ENCODE measurements at regions not wholly inside any gene's neighbourhood (a gene's known extent, or its start where the extent isn't known, plus 50 kb on each side); places are given as distances from the start of the nearest gene placed in this dataset.

DNA sequence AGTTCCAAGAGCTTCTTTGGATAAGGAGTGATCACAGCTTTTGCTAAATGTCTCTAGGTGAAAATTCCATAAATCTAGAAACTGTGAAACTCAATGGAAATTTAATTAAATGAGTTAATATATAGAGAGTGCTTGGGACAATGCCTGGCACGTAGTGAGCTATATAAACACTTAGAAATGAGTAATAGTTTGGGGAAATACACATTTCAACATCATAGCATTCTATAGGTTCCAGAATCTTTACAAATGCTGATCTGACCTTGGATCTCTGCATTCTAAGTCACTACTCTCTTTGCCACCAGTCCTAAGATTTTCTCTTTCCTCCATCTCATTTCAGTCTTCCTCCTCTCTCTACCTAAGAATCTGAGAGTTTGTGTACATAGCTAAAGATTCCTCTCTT is 175.6 kb downstream of the SOX9 start:
- in situ Hi-C loops (cut with HindIII; ENCODE audit: low sequenced_read_pairs) = no loop called here

- in situ Hi-C loops (cut with HindIII; ENCODE audit: low sequenced_read_pairs) = no loop called here
Measured at GRCh38 chr17:72297326-72298115, 176.7 kb downstream of the SOX9 start.

DNA sequence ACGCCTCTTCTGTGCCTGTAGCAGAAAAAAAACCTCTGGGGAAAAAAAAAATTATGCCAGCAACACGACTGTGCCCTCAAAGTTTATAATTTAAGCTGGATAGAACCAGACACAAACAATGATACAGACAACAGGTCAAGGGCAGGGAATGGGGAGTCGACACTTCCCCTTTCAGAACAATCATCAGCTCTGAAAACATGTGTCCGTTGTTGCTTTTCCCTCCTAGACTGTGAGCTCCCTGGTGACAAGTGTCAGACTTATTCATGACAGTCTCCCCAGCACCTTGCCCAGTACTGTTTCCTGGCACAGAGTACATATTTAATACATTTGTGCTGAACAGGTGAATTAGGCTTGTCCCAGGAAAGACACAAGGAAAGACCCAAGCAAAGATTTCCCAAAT is 178.3 kb downstream of the SOX9 start:
- in situ Hi-C loops (cut with HindIII; ENCODE audit: low sequenced_read_pairs) = no loop called here

DNA sequence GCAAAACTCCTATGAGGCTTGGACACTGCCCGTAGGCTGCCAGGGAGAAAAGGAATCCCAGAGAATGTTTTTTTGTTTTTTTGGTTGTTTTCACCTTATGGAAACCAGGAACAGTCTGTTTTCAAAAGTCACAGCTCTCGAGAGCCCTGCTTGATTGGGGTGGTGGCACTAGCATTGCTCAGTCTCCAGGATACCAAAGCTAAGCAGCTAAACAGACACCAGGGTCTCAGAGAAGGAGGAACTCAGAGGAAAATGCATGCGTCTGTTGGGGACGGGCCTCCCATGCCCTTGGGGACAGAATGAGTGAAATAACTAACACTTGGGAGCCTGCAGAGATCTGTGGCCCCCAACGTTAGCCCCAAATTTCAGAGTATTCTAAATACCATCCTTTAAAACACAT is 178.8 kb downstream of the SOX9 start:
- in situ Hi-C loops (cut with HindIII; ENCODE audit: low sequenced_read_pairs) = no loop called here

- in situ Hi-C loops (cut with HindIII; ENCODE audit: low sequenced_read_pairs) = no loop called here
Measured at GRCh38 chr17:72301887-72302286, 181.1 kb downstream of the SOX9 start.

DNA sequence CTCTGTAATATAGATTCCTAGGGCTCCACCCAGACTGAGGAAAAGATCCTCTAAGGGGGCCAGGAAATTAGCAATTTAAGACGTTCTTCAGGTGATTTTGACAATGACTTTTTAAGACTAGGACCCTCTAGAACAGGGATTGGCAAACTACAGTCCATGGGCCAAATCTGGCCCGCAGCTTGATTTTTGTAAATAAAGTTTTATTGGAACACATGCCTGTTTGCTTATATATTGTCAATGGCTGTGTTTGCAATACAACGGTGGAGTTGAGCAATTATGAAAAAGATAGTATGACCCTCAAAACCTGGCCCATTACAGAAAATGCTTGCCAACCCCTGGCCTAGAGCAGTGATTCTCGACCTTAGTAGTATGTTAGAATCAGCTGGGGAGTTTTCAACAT is 181.9 kb downstream of the SOX9 start:
- in situ Hi-C loops (cut with HindIII; ENCODE audit: low sequenced_read_pairs) = no loop called here

DNA sequence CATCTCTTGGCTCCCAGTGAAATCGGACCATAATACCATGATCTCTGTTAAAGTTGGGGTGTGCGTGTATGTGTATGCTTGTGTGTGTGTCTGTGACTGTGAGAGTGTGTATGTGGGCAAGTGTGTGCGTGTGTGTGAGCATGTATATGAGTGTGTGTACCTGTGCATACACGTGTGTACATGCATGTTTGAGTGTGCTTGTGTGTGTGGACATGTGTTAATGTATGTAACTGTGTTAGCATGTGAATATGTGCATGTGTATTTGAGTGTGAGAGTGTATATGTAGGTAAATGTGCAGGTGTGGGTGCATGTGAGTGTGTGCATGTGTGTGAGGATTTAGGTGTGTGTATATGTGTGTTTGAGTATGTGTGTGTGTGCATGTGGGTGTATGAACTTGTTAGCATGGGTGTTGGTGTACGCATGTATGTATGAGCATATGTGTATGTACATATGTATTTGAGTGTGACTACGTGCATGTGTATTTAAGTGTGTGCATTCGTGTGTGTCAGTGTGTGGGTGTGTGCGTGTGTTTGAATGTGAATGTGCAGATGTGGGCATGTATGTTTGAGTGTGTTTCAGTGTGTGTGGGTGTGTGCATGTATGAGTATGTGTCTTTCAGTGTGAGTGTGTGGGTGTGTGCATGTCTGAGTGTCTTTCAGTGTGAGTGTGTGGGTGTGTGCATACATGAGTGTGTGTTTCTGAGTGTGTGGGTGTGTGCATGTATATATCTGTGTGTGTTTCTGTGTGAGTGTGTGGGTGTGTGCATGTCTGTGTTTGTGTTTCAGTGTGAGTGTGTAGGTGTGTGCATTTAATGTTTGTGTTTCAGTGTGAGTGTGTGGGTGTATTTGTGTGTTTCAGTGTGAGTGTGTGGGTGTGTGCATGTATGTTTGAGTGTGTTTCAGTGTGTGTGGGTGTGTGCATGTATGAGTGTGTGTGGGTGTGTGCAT is 183.2 kb downstream of the SOX9 start:
- in situ Hi-C loops (cut with HindIII; ENCODE audit: low sequenced_read_pairs) = no loop called here

GRCh38 chr17:72304859-72305258 is 184.0 kb downstream of the SOX9 start:
- in situ Hi-C loops (cut with HindIII; ENCODE audit: low sequenced_read_pairs) = no loop called here

DNA sequence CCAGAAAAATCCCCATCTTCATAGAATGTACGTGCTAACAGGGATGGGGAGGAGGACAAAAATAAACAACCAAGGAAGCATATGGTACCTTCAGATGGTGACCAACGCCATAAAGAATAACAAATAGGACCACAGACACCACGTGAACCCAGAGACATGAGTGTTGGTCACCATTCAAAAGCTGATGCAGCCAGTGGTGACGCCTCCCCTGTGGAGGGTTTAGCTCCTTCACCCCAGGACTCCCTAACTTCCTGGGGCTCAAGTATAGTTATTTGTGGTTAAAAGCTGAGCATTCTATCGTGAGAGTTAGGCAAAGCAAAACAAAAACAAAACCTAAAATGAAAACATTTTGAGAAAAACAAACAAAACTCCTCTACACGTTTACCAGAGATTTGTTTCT is 184.7 kb downstream of the SOX9 start:
- in situ Hi-C loops (cut with HindIII; ENCODE audit: low sequenced_read_pairs) = no loop called here

GRCh38 chr17:72306037-72306436 is 185.2 kb downstream of the SOX9 start:
- in situ Hi-C loops (cut with HindIII; ENCODE audit: low sequenced_read_pairs) = no loop called here

DNA sequence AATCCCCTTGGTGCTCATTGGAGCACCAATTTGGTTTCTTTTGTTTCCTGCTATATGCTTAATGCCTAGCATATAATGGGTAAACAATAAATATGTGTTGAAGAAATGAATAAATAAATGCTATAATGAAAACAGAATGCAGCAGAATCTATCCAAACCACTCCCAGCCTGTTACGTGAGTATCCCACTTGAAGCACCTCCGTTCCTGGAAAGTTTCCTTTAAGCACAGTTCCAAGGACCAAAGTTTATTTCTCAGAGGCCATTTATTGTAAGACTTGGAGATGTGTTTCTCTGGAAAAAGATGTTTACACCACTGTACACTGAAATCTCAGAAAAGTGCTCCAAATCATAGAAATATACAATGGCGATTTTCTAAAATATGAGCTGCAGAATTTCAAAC is 187.0 kb downstream of the SOX9 start:
- in situ Hi-C loops (cut with HindIII; ENCODE audit: low sequenced_read_pairs) = no loop called here

GRCh38 chr17:72308744-72309385 is 188.0 kb downstream of the SOX9 start:
- in situ Hi-C loops (cut with HindIII; ENCODE audit: low sequenced_read_pairs) = no loop called here

DNA sequence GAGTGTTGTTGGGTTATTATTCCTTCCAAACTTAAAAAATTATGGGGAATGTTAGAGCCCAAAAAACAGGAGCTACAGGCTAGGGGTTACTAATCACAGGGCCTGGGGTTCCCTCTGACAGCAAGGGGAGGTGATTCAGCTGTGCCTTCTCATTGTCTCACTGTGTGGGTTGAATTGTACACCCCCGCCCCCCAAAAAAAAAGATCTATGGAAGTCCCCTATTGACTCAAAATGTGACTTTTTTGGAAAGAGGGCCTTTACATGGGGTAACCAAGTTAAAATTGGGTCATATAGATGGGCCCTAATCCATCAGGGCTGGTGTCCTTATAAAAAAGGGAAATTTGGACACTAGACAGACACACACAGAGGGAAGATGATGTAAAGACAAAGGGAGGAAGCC is 190.2 kb downstream of the SOX9 start:
- in situ Hi-C loops (cut with HindIII; ENCODE audit: low sequenced_read_pairs) = no loop called here

GRCh38 chr17:72315122-72315913 is 194.5 kb downstream of the SOX9 start:
- in situ Hi-C loops (cut with HindIII; ENCODE audit: low sequenced_read_pairs) = no loop called here

DNA sequence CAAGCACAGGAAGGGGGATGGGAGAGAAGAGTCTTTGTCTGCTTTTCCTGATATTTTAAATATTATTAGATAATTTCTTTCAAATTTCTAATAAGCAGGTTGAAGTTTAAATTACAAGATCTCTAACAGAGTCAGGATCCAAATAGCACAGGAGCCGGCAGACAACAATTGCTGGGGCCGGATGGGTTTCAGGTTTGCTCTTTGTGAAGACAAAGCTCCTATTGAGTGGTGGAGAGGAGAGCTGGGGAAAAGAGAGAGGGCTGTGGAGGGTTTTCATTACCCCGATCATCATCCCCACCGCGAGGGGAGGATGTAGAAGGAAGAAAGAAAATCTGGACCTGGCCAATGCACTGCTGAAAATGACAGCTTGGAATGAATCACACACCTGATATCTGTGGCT is 197.3 kb downstream of the SOX9 start:
- in situ Hi-C loops (cut with HindIII; ENCODE audit: low sequenced_read_pairs) = no loop called here

DNA sequence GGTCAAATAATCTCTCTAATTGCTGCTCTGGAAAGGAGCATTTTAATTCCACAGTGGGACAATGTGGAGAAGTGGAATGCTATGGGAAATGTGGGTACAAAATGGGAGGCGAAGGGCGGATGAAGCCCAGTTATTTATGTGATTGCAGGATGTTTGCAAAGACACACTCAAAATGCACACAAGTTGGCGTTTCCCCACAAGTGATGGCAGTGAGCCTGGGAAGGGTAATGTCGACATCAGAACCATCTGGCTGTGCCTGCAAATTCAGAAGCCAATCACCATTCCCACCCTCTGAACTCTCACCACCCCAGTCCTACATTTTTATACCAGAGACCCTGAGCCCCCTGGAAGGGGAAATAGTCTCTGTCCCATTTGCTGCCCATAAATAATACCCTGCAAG is 201.1 kb downstream of the SOX9 start:
- in situ Hi-C loops (cut with HindIII; ENCODE audit: low sequenced_read_pairs) = no loop called here

GRCh38 chr17:72332367-72332766 is 211.5 kb downstream of the SOX9 start:
- in situ Hi-C loops (cut with HindIII; ENCODE audit: low sequenced_read_pairs) = no loop called here

GRCh38 chr17:72333570-72333969 is 212.8 kb downstream of the SOX9 start:
- in situ Hi-C loops (cut with HindIII; ENCODE audit: low sequenced_read_pairs) = no loop called here

GRCh38 chr17:72334205-72334604 is 213.4 kb downstream of the SOX9 start:
- in situ Hi-C loops (cut with HindIII; ENCODE audit: low sequenced_read_pairs) = no loop called here

- in situ Hi-C loops (cut with HindIII; ENCODE audit: low sequenced_read_pairs) = no loop called here
Measured at GRCh38 chr17:72336026-72336803, 215.4 kb downstream of the SOX9 start.

All from DLD1 (cell line).